Mammary epithelial cell (primary cell): ENCODE measurements at regions not wholly inside any gene's neighbourhood (a gene's known extent, or its start where the extent isn't known, plus 50 kb on each side); places are given as distances from the start of the nearest gene placed in this dataset.

Source experiments
- CTCF ChIP-seq, 2 donors: IDR thresholded peaks in 1 of 2; conservative IDR thresholded peaks in 1 of 2; 2 replicates each; pipeline ENCODE4 v1.5.1; 2011 to 2012; ENCODE audit warnings: inconsistent platforms in 2 of 2, low read length in 2 of 2, mild to moderate bottlenecking in 2 of 2, control low read depth in 1 of 2, low read depth in 1 of 2; ENCODE audit not compliant: insufficient read depth in 1 of 2; ENCODE audit errors: extremely low read depth in 1 of 2
- EZH2 ChIP-seq: IDR thresholded peaks from 2 replicates; pipeline ENCODE4 v1.6.1; 2012; ENCODE audit warnings: low read length, inconsistent platforms, borderline replicate concordance

- no peak for TF ChIP-seq CTCF (conservative IDR thresholded peaks at IDR 0.05 in 1 of 2, IDR thresholded peaks at IDR 0.05 in 1 of 2; ENCODE audit: extremely low read depth in 1 of 2, insufficient read depth in 1 of 2, low read depth in 1 of 2, low read length in 2 of 2)
- TF ChIP-seq EZH2: no peak
Observed at GRCh38 chr3:154759966-154760365, 320.2 kb upstream of the MME start.
